HuH-7 (cell line): ENCODE measurements at regions not wholly inside any gene's neighbourhood (a gene's known extent, or its start where the extent isn't known, plus 50 kb on each side); places are given as distances from the start of the nearest gene placed in this dataset.

ENCODE experiments used
- DNase-seq: peaks from one replicate; pipeline ENCODE4 v3.0.0; 2011; ENCODE audit warnings: low spot score

DNA sequence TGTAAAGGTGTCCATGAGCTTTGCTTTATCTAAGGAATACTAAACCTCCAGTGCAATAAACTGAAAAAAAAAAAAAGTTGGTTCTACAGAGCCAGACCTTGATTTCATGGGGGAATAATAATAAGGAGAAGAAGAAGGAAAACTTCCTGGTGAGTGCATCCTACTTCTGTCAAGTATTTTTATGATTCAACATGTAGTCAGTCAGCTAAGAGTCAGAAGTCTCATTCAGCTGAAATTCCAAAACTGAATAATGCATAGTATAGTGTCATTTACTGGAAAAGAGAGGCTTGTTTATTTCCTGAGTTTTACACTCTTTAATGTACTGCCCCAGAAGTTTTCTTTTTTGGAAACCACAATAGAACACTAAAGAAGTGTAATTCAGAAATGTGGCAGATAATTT is 77.8 kb upstream of the TACR1 start:
- DNase-seq: no peak

GRCh38 chr2:75276093-75277029 is 77.0 kb upstream of the TACR1 start:
- DNase-seq: peak; percentile 2

GRCh38 chr2:75274936-75275335 is 75.6 kb upstream of the TACR1 start:
- DNase-seq: no peak

GRCh38 chr2:75268112-75268511 is 68.8 kb upstream of the TACR1 start:
- DNase-seq: no peak

DNA sequence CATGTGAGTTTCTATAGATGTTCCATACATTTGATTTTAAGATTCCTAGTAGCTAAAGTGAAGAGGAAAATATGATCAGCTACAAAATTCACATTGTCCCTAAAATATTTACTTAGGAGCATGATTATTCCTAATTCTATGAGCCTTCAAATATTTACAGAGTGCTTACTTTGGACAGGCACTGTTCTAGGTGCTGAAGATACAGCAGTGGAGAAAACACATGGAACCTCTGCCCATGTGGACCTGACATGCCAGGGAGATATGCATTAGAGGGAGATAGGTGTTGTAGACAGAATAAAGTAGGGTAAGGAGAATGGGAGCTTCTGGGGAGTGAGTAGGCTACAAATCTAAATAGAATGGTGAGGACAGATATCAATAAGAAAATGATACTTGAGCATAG is 62.6 kb upstream of the TACR1 start:
- DNase-seq: no peak

DNA sequence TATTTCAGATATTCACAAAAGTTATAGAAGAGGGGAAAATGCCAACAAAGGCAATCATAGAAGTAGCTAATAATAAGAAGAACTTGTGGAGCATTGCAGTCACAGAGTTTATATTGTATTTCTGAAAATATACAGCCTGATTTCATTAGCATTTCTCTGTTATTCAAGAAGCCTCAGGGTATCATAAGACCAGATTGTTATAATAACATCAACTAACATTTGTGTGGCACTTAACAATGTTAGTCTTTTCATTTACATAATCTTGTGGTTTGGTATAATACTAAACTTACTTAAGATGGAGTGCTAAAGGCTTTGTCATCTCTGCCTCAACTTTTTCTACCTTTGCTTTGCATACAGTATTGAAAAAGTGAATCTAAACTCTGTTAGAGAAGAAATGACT is 61.6 kb upstream of the TACR1 start:
- no peak for DNase-seq

DNA sequence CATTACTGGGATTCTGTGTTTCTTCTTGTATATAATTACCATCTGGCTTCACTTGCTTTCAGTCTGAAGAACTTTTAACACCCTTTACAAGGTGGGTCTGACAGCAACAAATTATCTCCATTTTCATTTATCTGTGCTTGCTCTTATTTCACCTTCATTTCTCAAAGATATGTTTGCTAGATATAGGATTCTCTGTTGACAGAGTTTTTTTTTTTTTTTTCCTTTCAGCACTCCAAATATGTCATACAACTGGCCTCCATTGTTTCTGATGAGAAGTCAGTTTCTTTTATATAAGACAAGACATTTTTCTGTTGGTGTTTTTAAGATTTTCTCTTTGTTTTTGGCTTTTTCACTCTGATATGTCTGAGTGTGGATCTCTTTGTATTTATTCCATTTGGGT is 59.3 kb upstream of the TACR1 start:
- DNase-seq: no peak

DNA sequence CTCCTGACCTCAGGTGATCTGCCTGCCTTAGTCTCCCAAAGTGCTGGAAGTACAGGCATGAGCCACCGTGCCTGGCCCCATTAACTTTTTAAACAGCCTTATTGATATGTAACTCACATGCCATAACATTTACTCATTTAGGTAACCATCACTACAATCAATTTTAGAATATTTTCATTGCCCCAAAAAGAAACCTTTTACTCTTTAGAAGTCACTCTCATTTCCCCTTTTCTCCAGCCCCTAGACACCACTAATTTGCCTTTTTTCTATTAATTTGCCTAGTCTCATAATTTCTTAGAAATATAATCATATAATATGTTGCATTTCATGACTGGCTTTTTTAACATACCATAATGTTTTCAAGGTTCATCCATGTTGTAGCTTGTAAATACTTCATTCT is 57.2 kb upstream of the TACR1 start:
- DNase-seq: no peak

- DNase-seq: no peak
Observed at GRCh38 chr2:75253526-75253925, 54.2 kb upstream of the TACR1 start.

- DNase-seq: no peak
Observed at GRCh38 chr2:75251896-75252295, 52.6 kb upstream of the TACR1 start.
